GM12891 (cell line): ENCODE measurements at regions not wholly inside any gene's neighbourhood (a gene's known extent, or its start where the extent isn't known, plus 50 kb on each side); places are given as distances from the start of the nearest gene placed in this dataset.
"Not testable (repeated sequence)": the region's sequence is repeated elsewhere in the genome, so short reads cannot be mapped to it uniquely, and the experiment has no call there.

Source experiments
- DNase-seq: peaks from one replicate; pipeline ENCODE4 v3.0.0; 2011; ENCODE audit warnings: low spot score; ENCODE audit not compliant: insufficient read length
- FAIRE-seq: peaks from 2 replicates; lab custom pipeline; 2011; peaks lifted over from hg19 to GRCh38; lab: Jason Lieb, UNC

DNA sequence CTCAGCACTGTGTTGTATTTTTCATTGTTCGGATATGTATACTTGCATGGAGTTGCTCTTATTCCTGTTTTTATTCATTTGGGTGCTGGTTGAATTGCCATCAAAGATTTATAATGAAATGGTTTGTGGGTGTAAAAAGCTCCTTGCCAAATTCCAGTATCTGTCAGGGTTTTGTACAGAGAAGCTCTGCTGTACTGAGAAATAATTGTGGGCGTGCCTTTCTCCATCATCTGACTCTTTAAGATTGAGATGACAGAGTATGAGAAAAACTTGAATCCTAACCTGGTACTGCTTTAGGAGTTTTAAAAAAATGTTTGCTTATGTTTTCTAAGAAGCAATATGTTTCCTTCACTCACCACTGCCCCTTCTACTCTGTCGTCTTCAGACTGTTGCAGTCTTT, 58.7 kb upstream of the GARIN1A start:
- DNase-seq, FAIRE-seq: not testable (repeated sequence)

GRCh38 chr7:128614812-128615211, 57.3 kb upstream of the GARIN1A start:
- not testable (repeated sequence) for FAIRE-seq, DNase-seq

GRCh38 chr7:128616799-128617198, 55.3 kb upstream of the GARIN1A start:
- DNase-seq, FAIRE-seq: not testable (repeated sequence)
